B cell (primary cell): ENCODE measurements at regions not wholly inside any gene's neighbourhood (a gene's known extent, or its start where the extent isn't known, plus 50 kb on each side); places are given as distances from the start of the nearest gene placed in this dataset.

Experiments used
- ATAC-seq: fragments of 200-7000 bp; cut with Tn5 transposase; one replicate; pipeline ENCODE4 v1.10.0; 2021; ENCODE audit warnings: low read depth, mild to moderate bottlenecking, moderate number of reproducible peaks, moderate library complexity
- CTCF ChIA-PET: fragments of 350-600 bp; sonication (Branson Sonifier 250); formaldehyde crosslinking; loops from one replicate; lab custom pipeline; 2021; ENCODE audit warnings: antibody characterized with exemption, inconsistent platforms; lab: Charles Lee
- POLR2A ChIA-PET: fragments of 350-600 bp; sonication (Branson Sonifier 250); formaldehyde crosslinking; loops from one replicate; lab custom pipeline; 2021; ENCODE audit warnings: antibody characterized with exemption; lab: Charles Lee
- DNase-seq: peaks from one replicate; pipeline ENCODE4 v3.0.0; 2013
- H2AFZ ChIP-seq: 2 replicates; pipeline ENCODE4 v1.6.1; 2012; ENCODE audit warnings: mild to moderate bottlenecking, low read depth, low read length; ENCODE audit not compliant: insufficient read depth, poor library complexity, severe bottlenecking
- H3K27ac ChIP-seq, 2 donors: 1 replicate in 1 of 2; 2 replicates in 1 of 2; pipeline ENCODE4 v1.5.1; 2012 to 2013; ENCODE audit warnings: low read length in 2 of 2, mild to moderate bottlenecking in 2 of 2, moderate library complexity in 1 of 2
- H3K27me3 ChIP-seq, 4 experiments: fragments of 200-600 bp in 1 of 4; sonication (generic) in 1 of 4; replicated peaks in 1 of 4; 1 replicate in 2 of 4; 2 replicates in 2 of 4; pipeline versions ENCODE4 v1.6.1 to v1.7.0; 2013 to 2016; ENCODE audit warnings: low read length in 3 of 4, mild to moderate bottlenecking in 2 of 4, mixed read lengths in 1 of 4, moderate library complexity in 1 of 4; ENCODE audit not compliant: insufficient read depth in 4 of 4, control insufficient read depth in 3 of 4; ENCODE audit errors: control extremely low read depth in 1 of 4
- H3K36me3 ChIP-seq, 2 experiments: replicated peaks in 1 of 2; 1 replicate in 1 of 2; 2 replicates in 1 of 2; pipeline versions ENCODE4 v1.6.1 to v1.7.1; 2013; ENCODE audit warnings: low read length in 1 of 2; ENCODE audit not compliant: insufficient read depth in 2 of 2, control insufficient read depth in 1 of 2; ENCODE audit errors: control extremely low read depth in 1 of 2, extremely low read depth in 1 of 2
- H3K4me1 ChIP-seq, 2 donors: fragments of 200-600 bp in 1 of 2; sonication (generic) in 1 of 2; 1 replicate in 1 of 2; 2 replicates in 1 of 2; pipeline versions ENCODE4 v1.5.1 to v1.6.1; 2013 to 2017; ENCODE audit warnings: low read length in 2 of 2; ENCODE audit not compliant: control insufficient read depth in 2 of 2, insufficient read depth in 2 of 2
- H3K4me2 ChIP-seq: replicated peaks from 2 replicates; pipeline ENCODE3; 2012; ENCODE audit warnings: mild to moderate bottlenecking, low read depth, low read length; ENCODE audit not compliant: poor library complexity, severe bottlenecking
- H3K4me3 ChIP-seq, 5 experiments: fragments of 200-600 bp in 1 of 5; sonication (generic) in 1 of 5; 1 replicate in 3 of 5; 2 replicates in 2 of 5; pipeline versions ENCODE4 v1.5.1 to v1.7.0; 2011 to 2016; ENCODE audit warnings: low read length in 4 of 5, mild to moderate bottlenecking in 4 of 5, low read depth in 2 of 5, control low read depth in 1 of 5, moderate library complexity in 1 of 5; ENCODE audit not compliant: insufficient read depth in 1 of 5; ENCODE audit errors: control extremely low read depth in 1 of 5, extremely low read depth in 1 of 5
- H3K79me2 ChIP-seq: fragments of 200-600 bp; sonication (generic); one replicate; pipeline ENCODE4 v1.6.0; 2016; ENCODE audit warnings: low read length; ENCODE audit not compliant: control insufficient read depth, insufficient read depth
- H3K9ac ChIP-seq: fragments of 200-600 bp; sonication (generic); 2 replicates; pipeline ENCODE4 v1.6.1; 2017; ENCODE audit warnings: mild to moderate bottlenecking, low read length, moderate library complexity
- H3K9me3 ChIP-seq, 3 donors: one replicate each; pipeline versions ENCODE4 v1.6.1 to v1.7.1; 2013; ENCODE audit warnings: low read length in 2 of 3; ENCODE audit not compliant: control insufficient read depth in 2 of 3, insufficient read depth in 1 of 3; ENCODE audit errors: control extremely low read depth in 1 of 3
- H4K20me1 ChIP-seq: 2 replicates; pipeline ENCODE4 v1.6.0; 2012; ENCODE audit warnings: mild to moderate bottlenecking, low read length; ENCODE audit not compliant: insufficient read depth, control insufficient read depth, poor library complexity, severe bottlenecking
- H3K27ac Mint-ChIP-seq: one replicate; pipeline ENCODE4 v1.8.0; 2021; ENCODE audit warnings: mixed read lengths
- H3K27me3 Mint-ChIP-seq: one replicate; pipeline ENCODE4 v1.8.0; 2021; ENCODE audit warnings: mixed read lengths
- H3K4me1 Mint-ChIP-seq: one replicate; pipeline ENCODE4 v1.8.0; 2021; ENCODE audit warnings: mixed read lengths
- H3K4me3 Mint-ChIP-seq: one replicate; pipeline ENCODE4 v1.8.0; 2021; ENCODE audit warnings: mixed read lengths
- H3K9me3 Mint-ChIP-seq: one replicate; pipeline ENCODE4 v1.8.0; 2022; ENCODE audit warnings: mixed read lengths; ENCODE audit not compliant: insufficient read depth
- EZH2 ChIP-seq: IDR thresholded peaks from 2 replicates; pipeline ENCODE4 v1.6.1; 2012; ENCODE audit warnings: borderline replicate concordance, low read depth, mild to moderate bottlenecking, moderate library complexity, low read length; ENCODE audit not compliant: insufficient read depth, poor library complexity, severe bottlenecking
- WGBS: methylation state at CpG from one replicate; pipeline ENCODE4 v1.1.5; 2013; ENCODE audit warnings: missing lambda C conversion rate; ENCODE audit not compliant: insufficient coverage; 5-methylcytosine and 5-hydroxymethylcytosine counted together
- intact Hi-C: fragments of 100-400 bp; cut with micrococcal nuclease; formaldehyde crosslinking; loops from one replicate; pipeline ENCODE4 v1.10.0; 2022
- TF ChIP-seq, protein P1 (sequence below): fragments of 200-600 bp; IDR thresholded peaks from one replicate; pipeline ENCODE4 v1.8.0; 2022; ENCODE audit warnings: antibody characterized with exemption, mild to moderate bottlenecking

DNA sequence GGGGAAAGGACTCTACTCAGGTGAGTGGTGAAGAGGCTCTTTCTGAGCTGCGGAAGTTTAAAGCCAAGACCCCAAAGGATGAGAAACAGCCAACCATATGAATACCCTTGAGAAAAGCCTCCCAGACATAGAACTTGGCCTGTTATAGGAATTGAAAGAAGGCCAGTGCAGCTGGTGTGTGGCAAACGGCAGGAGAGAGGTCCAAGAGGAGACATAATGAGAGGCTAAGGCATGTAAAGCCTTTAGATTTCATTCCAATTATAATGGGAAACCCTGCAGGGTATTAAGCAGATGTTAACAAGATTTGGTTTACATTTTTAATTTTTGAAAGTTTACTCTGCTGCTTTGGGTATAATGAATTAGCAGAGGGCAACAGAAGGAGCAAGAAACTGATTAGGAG lies 552.1 kb upstream of the FBXO33 start:
- Mint-ChIP-seq H3K4me1 (no peaks in the 10 kb centered on the region), H3K4me3 (no peak overlapping the region), H3K27me3 (no peaks in the 10 kb centered on the region), H3K27ac (no peak overlapping the region), H3K9me3 (no peaks in the 10 kb centered on the region)
- no peaks in the 10 kb centered on the region for H3K79me2 ChIP-seq
- H3K9ac ChIP-seq, result no peak overlapping the region
- no peaks in the 10 kb centered on the region for H3K36me3 ChIP-seq
- H2AFZ ChIP-seq, result no peak overlapping the region
- WGBS, result 33% methylated on average over 1 of the region's 2 CpGs
- no peak overlapping the region for H3K4me2 ChIP-seq
- no peaks in the 10 kb centered on the region for H3K4me1 ChIP-seq
- H3K4me3 ChIP-seq, result no peak overlapping the region
- TF ChIP-seq, protein P1, sequence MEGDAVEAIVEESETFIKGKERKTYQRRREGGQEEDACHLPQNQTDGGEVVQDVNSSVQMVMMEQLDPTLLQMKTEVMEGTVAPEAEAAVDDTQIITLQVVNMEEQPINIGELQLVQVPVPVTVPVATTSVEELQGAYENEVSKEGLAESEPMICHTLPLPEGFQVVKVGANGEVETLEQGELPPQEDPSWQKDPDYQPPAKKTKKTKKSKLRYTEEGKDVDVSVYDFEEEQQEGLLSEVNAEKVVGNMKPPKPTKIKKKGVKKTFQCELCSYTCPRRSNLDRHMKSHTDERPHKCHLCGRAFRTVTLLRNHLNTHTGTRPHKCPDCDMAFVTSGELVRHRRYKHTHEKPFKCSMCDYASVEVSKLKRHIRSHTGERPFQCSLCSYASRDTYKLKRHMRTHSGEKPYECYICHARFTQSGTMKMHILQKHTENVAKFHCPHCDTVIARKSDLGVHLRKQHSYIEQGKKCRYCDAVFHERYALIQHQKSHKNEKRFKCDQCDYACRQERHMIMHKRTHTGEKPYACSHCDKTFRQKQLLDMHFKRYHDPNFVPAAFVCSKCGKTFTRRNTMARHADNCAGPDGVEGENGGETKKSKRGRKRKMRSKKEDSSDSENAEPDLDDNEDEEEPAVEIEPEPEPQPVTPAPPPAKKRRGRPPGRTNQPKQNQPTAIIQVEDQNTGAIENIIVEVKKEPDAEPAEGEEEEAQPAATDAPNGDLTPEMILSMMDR, result no peak
- no peak for TF ChIP-seq EZH2
- intact Hi-C loops, result no loop called here
- ChIA-PET CTCF (no interaction called here), POLR2A (no interaction called here)
- H3K27me3 ChIP-seq, result no peaks in the 10 kb centered on the region
- H4K20me1 ChIP-seq, result no peaks in the 10 kb centered on the region
- no peak for ATAC-seq
- DNase-seq, result no peak
- no peaks in the 10 kb centered on the region for H3K9me3 ChIP-seq
- H3K27ac ChIP-seq, result no peak overlapping the region

DNA sequence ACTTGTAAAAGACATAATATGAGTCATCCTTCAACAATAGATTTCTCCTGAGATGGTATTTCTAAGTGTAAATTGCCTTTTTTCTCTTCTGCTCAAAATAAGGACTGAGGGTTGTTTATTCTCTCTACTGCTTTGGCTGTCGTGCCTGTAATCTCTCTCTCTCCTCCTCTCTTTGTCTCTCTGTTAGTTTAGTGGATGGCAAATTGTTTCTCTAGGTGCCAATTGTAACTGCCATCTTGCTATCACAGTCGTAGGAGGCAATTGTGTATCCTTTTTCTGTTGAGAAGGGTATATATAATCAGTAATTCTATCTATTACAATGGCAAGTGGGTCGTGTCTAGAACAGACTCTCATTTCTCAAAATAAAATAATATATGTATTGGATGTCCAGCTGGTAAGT lies 545.0 kb upstream of the FBXO33 start:
- TF ChIP-seq EZH2, result no peak
- TF ChIP-seq, protein P1, result no peak
- Histone ChIP-seq H3K79me2 (no peaks in the 10 kb centered on the region), H3K9me3 (no peaks in the 10 kb centered on the region), H3K4me3 (no peak overlapping the region), H3K4me2 (no peak overlapping the region), H3K27me3 (no peaks in the 10 kb centered on the region), H3K27ac (no peak overlapping the region), H3K36me3 (no peaks in the 10 kb centered on the region), H4K20me1 (no peaks in the 10 kb centered on the region), H3K9ac (no peak overlapping the region), H3K4me1 (no peaks in the 10 kb centered on the region), H2AFZ (no peak overlapping the region)
- Mint-ChIP-seq H3K9me3 (no peaks in the 10 kb centered on the region), H3K4me1 (no peaks in the 10 kb centered on the region), H3K4me3 (no peak overlapping the region), H3K27ac (no peak overlapping the region), H3K27me3 (no peaks in the 10 kb centered on the region)
- ChIA-PET POLR2A (no interaction called here), CTCF (no interaction called here)
- intact Hi-C loops, result no loop called here
- ATAC-seq (no peak), DNase-seq (no peak)
- WGBS, result no CpG with 5 or more reads among the region's 3 CpGs
